ENCODE measurements at regions not wholly inside any gene's neighbourhood (a gene's known extent, or its start where the extent isn't known, plus 50 kb on each side); places are given as distances from the start of the nearest gene placed in this dataset.

DNA sequence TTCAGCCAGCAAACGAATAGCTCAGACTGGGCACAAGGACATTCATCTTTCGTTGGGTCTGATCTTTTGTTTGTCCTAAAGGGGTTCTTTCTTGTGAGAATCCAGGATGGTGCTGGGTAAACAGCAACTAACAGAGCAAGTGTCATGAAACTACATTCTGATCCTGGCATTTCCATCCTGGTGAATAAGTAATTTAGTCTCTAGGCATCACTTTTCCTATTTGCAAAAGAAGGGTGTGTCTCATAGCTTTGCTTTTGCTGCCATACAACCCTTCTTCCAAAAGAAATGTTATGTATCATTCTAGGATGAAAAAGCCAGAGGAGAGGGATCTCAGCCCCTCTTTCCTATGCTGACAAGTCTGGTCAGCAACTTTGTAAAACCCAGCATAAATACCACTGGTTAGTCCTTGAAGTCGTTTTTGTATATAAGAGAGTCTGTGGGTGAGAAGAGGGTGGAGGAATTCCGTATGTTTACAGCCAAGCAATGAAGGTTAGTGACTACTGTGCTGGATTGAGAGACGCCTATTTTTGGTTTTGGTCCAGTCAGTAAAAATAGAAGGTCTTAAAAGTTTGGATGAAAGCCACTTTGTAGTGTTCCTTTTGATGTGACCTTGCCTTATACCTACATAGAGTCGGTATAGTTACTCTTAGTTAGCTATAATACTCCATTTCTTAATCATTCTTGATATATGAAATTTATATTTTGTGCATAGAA, 88.4 kb upstream of the SLC25A13 start:
- no peak for DNase-seq (ENCODE audit: low read depth in 2 of 2)

DNA sequence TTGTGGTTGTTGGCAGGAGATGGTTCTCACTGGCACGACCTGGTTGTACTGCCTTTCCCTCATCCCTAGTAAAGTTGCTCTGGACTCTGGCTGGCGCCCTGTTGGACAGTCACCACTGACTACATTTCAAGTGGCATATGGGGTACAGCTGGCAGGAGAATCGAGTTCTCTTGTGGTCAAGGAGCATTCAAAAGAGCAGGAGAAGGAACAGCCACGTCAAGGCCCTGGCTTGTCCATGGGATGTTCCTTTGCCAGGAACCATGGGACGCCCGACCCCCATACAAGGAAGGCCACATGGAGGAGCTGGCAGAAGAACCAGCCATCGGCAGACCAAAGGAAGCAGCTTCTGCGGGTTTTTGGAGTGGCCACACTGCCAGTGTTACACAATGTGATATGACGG, 87.0 kb upstream of the SLC25A13 start:
- DNase-seq (ENCODE audit: low read depth in 2 of 2): no peak

DNA sequence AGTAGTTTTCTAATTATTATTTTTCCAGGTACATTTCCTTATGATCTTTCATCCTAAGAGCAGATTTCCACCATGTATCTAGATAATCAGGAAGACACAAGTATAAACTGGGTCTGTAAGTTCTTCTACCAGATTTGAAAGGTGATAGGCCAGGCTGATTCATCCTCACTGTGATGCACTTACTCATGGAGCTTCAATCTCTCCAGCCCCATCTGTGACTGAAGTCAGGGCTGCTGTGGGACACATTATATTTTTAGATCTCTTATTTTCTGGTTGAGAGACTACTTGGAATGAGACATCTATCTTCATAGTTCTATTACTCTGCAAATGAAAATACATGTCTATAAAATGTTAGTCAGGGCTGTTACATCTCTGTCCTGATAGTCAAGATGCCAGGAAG, 85.5 kb upstream of the SLC25A13 start:
- no peak for DNase-seq (ENCODE audit: low read depth in 2 of 2)

DNA sequence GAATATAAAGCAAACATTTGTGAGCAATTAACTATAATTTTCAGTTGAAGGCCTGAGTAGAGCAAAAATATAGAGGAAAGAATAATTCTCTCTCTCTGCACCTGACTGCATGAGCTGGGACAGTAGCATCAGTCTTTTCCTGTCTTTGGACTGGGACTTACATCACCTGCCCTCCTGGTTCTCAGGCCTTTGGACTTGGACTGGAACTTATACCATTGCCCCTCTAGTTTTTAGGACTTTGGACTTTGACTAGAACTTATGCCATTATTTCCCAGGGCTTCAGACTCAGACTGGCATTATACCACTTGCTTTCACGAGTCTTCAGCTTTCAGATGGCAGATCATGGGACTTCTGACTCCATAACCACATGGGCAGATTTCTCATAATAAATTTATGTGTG, 81.0 kb upstream of the SLC25A13 start:
- DNase-seq (ENCODE audit: low read depth in 2 of 2): no peak

DNA sequence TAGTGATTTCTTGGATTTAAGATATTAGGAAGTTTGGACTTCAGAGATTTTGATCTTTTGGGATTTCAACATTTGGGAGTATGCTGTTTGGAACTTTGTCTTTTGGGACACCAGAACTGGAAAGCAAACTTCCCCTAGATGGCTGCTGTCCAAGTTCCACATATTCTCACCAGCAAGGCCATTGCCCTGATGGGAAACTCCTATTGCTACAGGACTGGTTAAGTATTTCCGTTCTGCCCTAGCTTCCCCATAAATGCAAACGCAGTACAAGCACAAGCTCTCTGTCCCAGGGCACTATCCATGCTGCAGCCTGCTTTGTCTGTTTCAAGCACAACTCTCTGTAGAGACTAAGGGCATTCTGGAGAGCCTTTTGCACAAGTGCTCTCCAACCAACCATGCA, 79.3 kb upstream of the SLC25A13 start:
- no peak for DNase-seq (ENCODE audit: low read depth in 2 of 2)

DNA sequence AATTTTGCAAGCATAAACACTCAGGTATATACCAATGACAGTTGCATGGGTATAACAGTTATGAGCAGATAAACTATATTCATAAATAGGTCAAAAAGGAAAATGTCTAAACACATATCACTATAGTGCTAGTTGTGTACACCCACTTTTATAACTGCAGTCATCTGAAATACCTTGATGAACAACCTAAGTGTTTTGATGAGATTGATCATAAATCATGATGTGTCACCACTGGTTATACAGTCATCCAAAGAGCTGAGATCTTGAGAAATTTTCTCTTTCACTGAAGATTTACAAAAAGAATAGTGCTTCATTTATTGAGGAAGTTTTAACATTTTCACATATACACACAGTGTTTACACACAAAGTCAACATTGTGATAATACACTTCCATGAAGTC, 78.6 kb upstream of the SLC25A13 start:
- no peak for DNase-seq (ENCODE audit: low read depth in 2 of 2)

DNA sequence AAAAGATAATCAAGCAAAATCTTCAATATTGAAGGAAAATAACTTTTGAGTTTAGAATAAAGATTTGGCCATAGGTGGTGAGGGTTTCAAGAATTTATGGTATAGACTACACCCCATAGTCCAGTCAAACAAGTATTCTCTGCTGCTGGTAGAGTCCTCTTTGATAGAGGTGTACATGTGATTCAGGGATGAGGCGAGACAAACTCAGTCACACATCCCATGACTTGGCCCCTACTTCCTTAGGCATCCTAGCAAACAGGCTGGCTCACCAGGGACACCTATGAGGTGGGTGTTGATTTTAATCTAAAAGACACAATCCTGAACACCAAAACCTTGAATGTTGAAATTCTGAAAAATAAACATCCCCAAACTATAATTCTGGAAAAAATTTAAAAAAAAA, 78.1 kb upstream of the SLC25A13 start:
- DNase-seq (ENCODE audit: low read depth in 2 of 2): no peak

DNA sequence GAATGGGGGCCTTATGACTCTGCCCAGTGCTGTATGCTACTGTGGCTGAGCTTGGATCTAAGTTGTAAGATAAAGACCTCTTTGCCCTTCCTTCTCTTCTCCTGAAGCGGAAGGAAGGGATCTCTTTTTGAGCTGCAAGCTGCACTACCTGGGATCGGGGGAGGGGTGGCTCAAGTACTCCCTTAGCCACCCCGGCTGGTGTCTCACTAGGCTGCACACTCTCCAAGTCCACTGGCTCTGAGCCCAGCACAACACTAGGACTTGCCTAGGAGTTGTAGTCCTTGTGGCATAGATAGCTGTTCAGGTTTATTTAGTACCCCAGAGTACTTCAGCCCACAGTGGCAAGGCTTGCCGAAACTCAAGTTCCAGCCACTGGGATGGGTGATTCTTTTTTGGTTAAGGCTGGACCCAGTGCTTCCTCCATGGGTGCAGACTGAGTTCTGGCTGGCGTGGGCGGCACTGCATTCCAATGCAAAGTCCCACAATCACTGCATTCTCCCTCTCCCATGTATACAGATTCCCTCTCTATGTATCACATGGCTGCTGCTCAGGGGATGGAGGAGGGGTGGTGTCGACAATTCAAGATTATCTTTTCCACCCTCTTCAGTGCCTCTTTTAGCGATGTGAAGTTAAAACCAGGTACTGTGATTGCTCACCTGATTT, 76.2 kb upstream of the SLC25A13 start:
- DNase-seq (ENCODE audit: low read depth in 2 of 2): no peak

DNA sequence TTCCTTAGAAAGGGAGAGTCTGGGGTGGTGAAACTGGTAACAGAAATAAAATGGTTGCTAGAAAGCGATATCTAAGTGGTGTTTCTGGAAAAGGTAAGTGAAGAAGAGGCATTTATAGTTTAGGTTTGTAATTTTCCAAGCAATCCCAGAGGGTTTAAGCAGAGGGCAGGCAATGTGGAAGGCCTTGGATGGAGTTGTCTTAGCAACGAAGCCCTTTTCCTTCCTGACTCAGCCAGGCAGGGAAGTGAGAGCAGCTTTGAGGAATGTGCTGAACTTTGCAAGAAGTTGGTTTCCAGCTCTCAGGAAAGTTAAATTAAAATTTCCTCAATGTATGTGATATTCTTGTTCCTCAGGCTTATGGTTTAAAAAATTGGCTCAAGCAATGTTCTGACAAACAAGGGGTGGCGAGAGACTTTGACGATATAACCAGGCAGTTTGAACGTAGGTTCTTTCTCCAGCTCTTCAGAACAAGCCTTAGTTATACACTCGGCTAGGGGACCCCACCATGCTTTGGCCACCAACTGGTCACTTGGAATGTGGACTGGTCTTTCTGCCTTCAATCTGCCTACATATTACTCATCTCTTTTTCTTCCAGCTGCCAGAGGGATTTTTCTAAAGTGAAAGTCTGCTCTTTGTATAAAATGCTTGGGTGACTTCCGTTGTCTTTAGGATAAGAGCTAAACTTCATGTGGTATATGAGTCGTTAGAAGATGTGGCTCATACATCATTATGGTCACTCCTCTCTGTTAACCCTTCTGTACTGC, 66.9 kb upstream of the SLC25A13 start:
- DNase-seq (ENCODE audit: low read depth in 2 of 2): peak; percentile 28 to 33

DNA sequence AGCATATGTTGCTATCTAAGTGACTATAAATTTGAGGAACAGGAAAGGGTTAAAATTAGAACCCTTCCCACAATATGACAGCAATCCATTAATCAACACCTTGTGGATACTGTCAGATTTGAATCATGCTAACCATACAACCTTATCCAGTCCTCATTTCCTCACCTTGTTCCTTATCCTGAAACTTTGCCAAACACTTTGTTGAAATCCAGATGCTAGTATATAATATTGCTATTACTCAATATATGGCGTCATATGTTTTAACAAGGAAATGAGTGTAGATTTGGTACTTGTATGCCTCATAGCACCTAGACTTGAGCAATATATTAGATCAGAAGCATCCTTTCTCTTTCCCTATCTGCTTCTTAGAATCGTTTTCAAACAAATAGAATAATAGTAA, 66.3 kb upstream of the SLC25A13 start:
- peak; percentile 49 to 52 for DNase-seq (ENCODE audit: low read depth in 2 of 2)

DNA sequence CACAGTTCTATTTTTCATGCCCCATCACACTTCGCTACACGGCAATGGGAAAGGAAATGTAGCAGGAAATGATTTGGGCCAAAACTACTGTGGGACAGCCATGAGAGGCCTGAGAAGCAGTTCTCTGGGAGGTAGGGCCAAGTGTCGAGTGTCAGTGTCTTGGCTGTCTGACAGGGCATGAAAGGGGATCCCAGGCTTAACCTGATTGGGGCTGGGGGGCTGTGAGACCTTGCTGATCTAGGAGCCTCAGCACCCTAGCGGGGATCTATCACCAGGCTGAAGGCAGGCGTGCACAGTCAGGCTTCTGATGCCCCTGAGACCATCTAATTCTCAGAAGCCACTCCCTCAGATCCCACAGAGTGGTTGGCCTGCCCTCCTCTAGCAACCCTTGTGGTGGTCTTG, 58.2 kb upstream of the SLC25A13 start:
- DNase-seq (ENCODE audit: low read depth in 2 of 2): no peak

DNA sequence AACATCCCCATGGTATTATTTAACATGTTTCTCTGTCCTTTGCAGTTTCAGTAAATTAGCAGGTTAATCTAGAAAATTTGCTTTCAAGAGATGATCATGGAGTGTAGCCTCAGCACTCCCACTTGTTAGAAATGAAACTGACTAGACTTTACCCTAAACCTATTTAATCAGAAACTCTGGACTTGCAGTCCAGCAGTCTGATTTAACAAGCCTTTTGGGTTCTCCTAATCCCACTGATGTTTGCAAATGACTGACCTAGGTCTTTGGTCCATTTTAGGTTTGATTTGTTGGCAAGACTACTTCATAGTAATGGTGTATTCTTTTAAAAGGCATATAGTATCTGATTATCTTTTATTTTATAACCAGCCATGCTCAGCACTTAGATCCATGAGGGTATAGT, 55.5 kb upstream of the SLC25A13 start:
- DNase-seq (ENCODE audit: low read depth in 2 of 2): no peak

Measured in fibroblast of skin of left quadriceps (primary cell).